ENCODE measurements at regions not wholly inside any gene's neighbourhood (a gene's known extent, or its start where the extent isn't known, plus 50 kb on each side); places are given as distances from the start of the nearest gene placed in this dataset.
"Not testable (repeated sequence)": the region's sequence is repeated elsewhere in the genome, so short reads cannot be mapped to it uniquely, and the experiment has no call there.

DNA sequence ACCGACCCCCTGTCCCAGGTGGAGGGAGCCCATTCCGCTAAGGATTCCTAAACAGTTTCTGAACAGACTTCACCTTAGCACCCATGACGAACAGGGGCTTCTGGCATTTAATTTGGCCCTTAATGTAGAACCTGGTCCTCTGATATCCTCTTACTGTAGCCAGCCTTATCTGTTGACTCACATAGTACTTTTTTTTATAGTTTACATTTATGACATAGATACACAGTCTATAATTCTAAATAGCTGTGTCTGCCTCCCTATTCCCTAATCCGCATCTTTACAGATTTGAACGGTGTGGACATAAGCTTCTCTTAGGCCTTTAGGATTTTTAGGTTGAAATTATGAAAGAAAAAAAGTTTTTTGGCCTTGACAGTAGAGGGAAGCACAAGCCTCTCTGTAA is 104.9 kb downstream of the TBC1D26 start:
- H3K27me3 ChIP-seq (ENCODE audit: insufficient read depth, low read length); intact Hi-C loops (cut with micrococcal nuclease); H3K9me3 ChIP-seq (ENCODE audit: control insufficient read depth in 1 of 2, insufficient read depth in 1 of 2, low read depth in 1 of 2, low read length in 2 of 2); H3K4me3 ChIP-seq (replicated peaks in 1 of 2; ENCODE audit: low read depth in 1 of 2, low read length in 2 of 2); H4K20me1 ChIP-seq (ENCODE audit: insufficient read depth); H3K36me3 ChIP-seq (ENCODE audit: control insufficient read depth in 1 of 2, insufficient read depth in 2 of 2, low read length in 2 of 2); H3K79me2 ChIP-seq (ENCODE audit: insufficient read depth, low read length); ATAC-seq; H2AFZ ChIP-seq (ENCODE audit: low read depth, low read length, poor library complexity, severe bottlenecking); POLR2A ChIA-PET; H3K4me2 ChIP-seq (ENCODE audit: low read length); CTCF ChIA-PET; H3K9ac ChIP-seq (ENCODE audit: low read length); H3K4me1 ChIP-seq (ENCODE audit: control insufficient read depth in 1 of 2, insufficient read depth in 2 of 2, low read length in 2 of 2); RAD21 ChIA-PET (ENCODE audit: low non-redundant PET in 1 of 2, low total read pairs in 2 of 2, uncharacterized antibody in 2 of 2, unreplicated experiment in 2 of 2); DNase-seq (ENCODE audit: low read depth, low spot score); BruUV-seq (replicated peaks); H3K27ac ChIP-seq (ENCODE audit: low read depth, low read length); H3K9me2 ChIP-seq (ENCODE audit: insufficient read depth): not testable (repeated sequence)

DNA sequence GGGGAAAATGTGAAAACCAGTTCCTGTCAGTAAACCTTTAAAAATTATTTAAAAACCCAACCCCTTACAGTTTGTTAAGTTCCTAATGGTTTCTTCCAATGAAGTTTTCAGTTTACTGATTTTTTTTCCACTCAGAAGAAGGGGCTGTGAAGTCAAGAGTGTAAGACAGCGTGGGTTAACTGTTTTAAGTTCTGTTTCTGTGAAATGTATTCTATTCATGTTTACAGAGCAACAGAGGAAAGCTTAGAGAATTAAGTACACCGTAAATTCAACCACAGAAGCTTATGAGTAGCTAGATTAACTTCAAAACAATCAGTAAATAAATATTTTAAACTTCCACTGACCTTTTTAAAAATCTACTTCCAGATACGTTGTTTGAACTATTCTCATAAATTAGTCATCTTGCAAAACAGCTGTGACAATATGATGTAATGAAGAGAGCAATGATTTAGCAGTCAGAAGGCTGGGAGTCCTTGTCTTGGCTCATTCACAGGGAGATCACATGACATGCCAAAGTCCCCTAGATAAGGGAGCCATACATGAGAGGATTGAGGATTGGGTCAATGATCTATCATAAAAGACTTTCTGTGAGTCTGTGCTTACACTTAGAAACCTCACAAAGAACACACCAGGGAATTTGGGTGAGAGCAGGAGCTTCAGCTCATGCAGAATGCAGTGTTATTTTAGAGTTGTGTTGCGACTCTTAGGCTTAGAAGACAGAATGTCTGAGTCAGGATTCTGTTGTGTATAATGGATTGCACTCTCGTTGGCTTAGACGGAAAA is 97.3 kb upstream of the ADORA2B start:
- not testable (repeated sequence) for ATAC-seq

DNA sequence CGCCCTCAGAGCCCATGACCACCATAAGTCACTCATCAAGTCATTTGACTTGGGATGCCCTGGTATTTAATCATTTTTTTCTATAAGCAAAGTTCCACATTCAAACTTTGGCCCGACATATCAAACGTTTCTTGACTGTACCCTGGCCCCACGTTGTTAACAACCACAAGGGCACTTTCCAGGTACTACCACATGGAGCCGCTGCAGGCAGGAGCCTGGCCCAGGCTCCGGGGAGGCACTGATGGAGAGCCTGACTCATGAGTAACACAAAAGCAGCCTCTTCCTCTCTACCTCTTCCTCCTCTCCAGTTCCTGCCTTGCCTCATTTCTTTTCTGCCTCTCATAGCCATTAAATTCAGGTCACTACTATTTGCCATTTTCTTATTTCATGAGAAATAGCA is 95.9 kb upstream of the ADORA2B start:
- H3K4me1 ChIP-seq (ENCODE audit: control insufficient read depth in 1 of 2, insufficient read depth in 2 of 2, low read length in 2 of 2); H3K4me3 ChIP-seq (replicated peaks in 1 of 2; ENCODE audit: low read depth in 1 of 2, low read length in 2 of 2); H2AFZ ChIP-seq (ENCODE audit: low read depth, low read length, poor library complexity, severe bottlenecking); H3K36me3 ChIP-seq (ENCODE audit: control insufficient read depth in 1 of 2, insufficient read depth in 2 of 2, low read length in 2 of 2); H3K9me3 ChIP-seq (ENCODE audit: control insufficient read depth in 1 of 2, insufficient read depth in 1 of 2, low read depth in 1 of 2, low read length in 2 of 2); POLR2A ChIA-PET; H3K27ac ChIP-seq (ENCODE audit: low read depth, low read length); H3K27me3 ChIP-seq (ENCODE audit: insufficient read depth, low read length); H3K4me2 ChIP-seq (ENCODE audit: low read length); BruUV-seq (replicated peaks); H3K79me2 ChIP-seq (ENCODE audit: insufficient read depth, low read length); H4K20me1 ChIP-seq (ENCODE audit: insufficient read depth); intact Hi-C loops (cut with micrococcal nuclease); H3K9me2 ChIP-seq (ENCODE audit: insufficient read depth); H3K9ac ChIP-seq (ENCODE audit: low read length); RAD21 ChIA-PET (ENCODE audit: low non-redundant PET in 1 of 2, low total read pairs in 2 of 2, uncharacterized antibody in 2 of 2, unreplicated experiment in 2 of 2); CTCF ChIA-PET: not testable (repeated sequence)
- TF ChIP-seq RAD21 (IDR thresholded peaks at IDR 0.05; ENCODE audit: low read depth): peak; percentile 79
- TF ChIP-seq, protein P1, sequence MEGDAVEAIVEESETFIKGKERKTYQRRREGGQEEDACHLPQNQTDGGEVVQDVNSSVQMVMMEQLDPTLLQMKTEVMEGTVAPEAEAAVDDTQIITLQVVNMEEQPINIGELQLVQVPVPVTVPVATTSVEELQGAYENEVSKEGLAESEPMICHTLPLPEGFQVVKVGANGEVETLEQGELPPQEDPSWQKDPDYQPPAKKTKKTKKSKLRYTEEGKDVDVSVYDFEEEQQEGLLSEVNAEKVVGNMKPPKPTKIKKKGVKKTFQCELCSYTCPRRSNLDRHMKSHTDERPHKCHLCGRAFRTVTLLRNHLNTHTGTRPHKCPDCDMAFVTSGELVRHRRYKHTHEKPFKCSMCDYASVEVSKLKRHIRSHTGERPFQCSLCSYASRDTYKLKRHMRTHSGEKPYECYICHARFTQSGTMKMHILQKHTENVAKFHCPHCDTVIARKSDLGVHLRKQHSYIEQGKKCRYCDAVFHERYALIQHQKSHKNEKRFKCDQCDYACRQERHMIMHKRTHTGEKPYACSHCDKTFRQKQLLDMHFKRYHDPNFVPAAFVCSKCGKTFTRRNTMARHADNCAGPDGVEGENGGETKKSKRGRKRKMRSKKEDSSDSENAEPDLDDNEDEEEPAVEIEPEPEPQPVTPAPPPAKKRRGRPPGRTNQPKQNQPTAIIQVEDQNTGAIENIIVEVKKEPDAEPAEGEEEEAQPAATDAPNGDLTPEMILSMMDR (IDR thresholded peaks at IDR 0.05 in 2 of 3, conservative IDR thresholded peaks at IDR 0.05 in 1 of 3; ENCODE audit: borderline replicate concordance in 1 of 3, insufficient read depth in 1 of 3, low read depth in 2 of 3, low read length in 2 of 3): peak; percentile 54 to 68 (median 67); a peak in 5 of 6 replicates
- DNase-seq (ENCODE audit: low read depth, low spot score) (peak; percentile 41), ATAC-seq (peak; percentile 100)

More for the DNA sequence above, 97.3 kb upstream of the ADORA2B start:
- intact Hi-C loops (cut with micrococcal nuclease); H3K79me2 ChIP-seq (ENCODE audit: insufficient read depth, low read length); RAD21 ChIA-PET (ENCODE audit: low non-redundant PET in 1 of 2, low total read pairs in 2 of 2, uncharacterized antibody in 2 of 2, unreplicated experiment in 2 of 2); H3K4me1 ChIP-seq (ENCODE audit: control insufficient read depth in 1 of 2, insufficient read depth in 2 of 2, low read length in 2 of 2); H3K4me2 ChIP-seq (ENCODE audit: low read length); H3K36me3 ChIP-seq (ENCODE audit: control insufficient read depth in 1 of 2, insufficient read depth in 2 of 2, low read length in 2 of 2); H3K27me3 ChIP-seq (ENCODE audit: insufficient read depth, low read length); H3K9me2 ChIP-seq (ENCODE audit: insufficient read depth); BruUV-seq (replicated peaks); H3K27ac ChIP-seq (ENCODE audit: low read depth, low read length); H2AFZ ChIP-seq (ENCODE audit: low read depth, low read length, poor library complexity, severe bottlenecking); H4K20me1 ChIP-seq (ENCODE audit: insufficient read depth); H3K9me3 ChIP-seq (ENCODE audit: control insufficient read depth in 1 of 2, insufficient read depth in 1 of 2, low read depth in 1 of 2, low read length in 2 of 2); H3K9ac ChIP-seq (ENCODE audit: low read length); POLR2A ChIA-PET; CTCF ChIA-PET; DNase-seq (ENCODE audit: low read depth, low spot score); H3K4me3 ChIP-seq (replicated peaks in 1 of 2; ENCODE audit: low read depth in 1 of 2, low read length in 2 of 2): not testable (repeated sequence)

DNA sequence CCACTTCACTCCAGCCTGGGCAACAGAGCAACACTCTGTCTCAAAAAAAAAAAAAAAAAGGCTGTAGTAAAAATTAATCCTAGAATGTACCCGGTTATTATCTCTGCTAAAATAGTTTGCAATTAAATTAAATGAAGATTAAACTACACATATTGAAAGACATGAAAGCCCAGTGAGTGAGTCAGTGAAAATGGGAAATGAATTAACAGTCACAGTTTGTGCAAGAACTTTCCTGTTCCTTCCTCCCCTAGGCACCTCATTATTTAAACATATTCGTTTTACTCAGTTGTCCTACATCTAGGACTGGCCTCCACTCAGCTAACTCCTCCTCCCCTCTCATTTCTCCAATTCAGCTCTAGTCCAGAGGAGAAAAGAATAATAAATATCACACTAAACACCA is 94.9 kb upstream of the ADORA2B start:
- H3K27ac ChIP-seq (ENCODE audit: low read depth, low read length); H3K9me2 ChIP-seq (ENCODE audit: insufficient read depth); BruUV-seq (replicated peaks); H2AFZ ChIP-seq (ENCODE audit: low read depth, low read length, poor library complexity, severe bottlenecking); H3K9me3 ChIP-seq (ENCODE audit: control insufficient read depth in 1 of 2, insufficient read depth in 1 of 2, low read depth in 1 of 2, low read length in 2 of 2); H3K4me1 ChIP-seq (ENCODE audit: control insufficient read depth in 1 of 2, insufficient read depth in 2 of 2, low read length in 2 of 2); H3K4me3 ChIP-seq (replicated peaks in 1 of 2; ENCODE audit: low read depth in 1 of 2, low read length in 2 of 2); intact Hi-C loops (cut with micrococcal nuclease); CTCF ChIA-PET; H3K9ac ChIP-seq (ENCODE audit: low read length); H3K27me3 ChIP-seq (ENCODE audit: insufficient read depth, low read length); ATAC-seq; H3K4me2 ChIP-seq (ENCODE audit: low read length); DNase-seq (ENCODE audit: low read depth, low spot score); RAD21 ChIA-PET (ENCODE audit: low non-redundant PET in 1 of 2, low total read pairs in 2 of 2, uncharacterized antibody in 2 of 2, unreplicated experiment in 2 of 2); POLR2A ChIA-PET; H3K79me2 ChIP-seq (ENCODE audit: insufficient read depth, low read length); H4K20me1 ChIP-seq (ENCODE audit: insufficient read depth); H3K36me3 ChIP-seq (ENCODE audit: control insufficient read depth in 1 of 2, insufficient read depth in 2 of 2, low read length in 2 of 2): not testable (repeated sequence)

All from HCT116 (cell line).